NCI-H345 (cell line): ENCODE measurements at regions not wholly inside any gene's neighbourhood (a gene's known extent, or its start where the extent isn't known, plus 50 kb on each side); places are given as distances from the start of the nearest gene placed in this dataset.

Experiments
- DNase-seq: peaks from one replicate; lab custom pipeline; 2025; lab: John Stamatoyannopoulos, UW

GRCh38 chr16:49078571-49078970 is 203.1 kb downstream of the CBLN1 start:
- DNase-seq: no peak

- DNase-seq: no peak
Measured at GRCh38 chr16:49078104-49078503, 203.5 kb downstream of the CBLN1 start.

- DNase-seq: no peak
Measured at GRCh38 chr16:49075709-49076108, 205.9 kb downstream of the CBLN1 start.

- DNase-seq: no peak
Measured at GRCh38 chr16:49068224-49068623, 213.4 kb downstream of the CBLN1 start.

- DNase-seq: no peak
Measured at GRCh38 chr16:49067776-49068175, 213.9 kb downstream of the CBLN1 start.

- no peak for DNase-seq
Measured at GRCh38 chr16:49061137-49061714, 220.4 kb downstream of the CBLN1 start.

- no peak for DNase-seq
Measured at GRCh38 chr16:49060728-49061127, 220.9 kb downstream of the CBLN1 start.

- DNase-seq: no peak
Measured at GRCh38 chr16:49058382-49058781, 223.3 kb downstream of the CBLN1 start.

- no peak for DNase-seq
Measured at GRCh38 chr16:49057936-49058335, 223.7 kb downstream of the CBLN1 start.

- DNase-seq: no peak
Measured at GRCh38 chr16:49057391-49057790, 224.2 kb downstream of the CBLN1 start.

GRCh38 chr16:49056546-49056945 is 225.1 kb downstream of the CBLN1 start:
- no peak for DNase-seq

GRCh38 chr16:49055824-49056545 is 225.7 kb downstream of the CBLN1 start:
- DNase-seq: no peak

- no peak for DNase-seq
Measured at GRCh38 chr16:49055291-49055690, 226.3 kb downstream of the CBLN1 start.

- no peak for DNase-seq
Measured at GRCh38 chr16:49054606-49055005, 227.0 kb downstream of the CBLN1 start.

GRCh38 chr16:49052846-49053245 is 228.8 kb downstream of the CBLN1 start:
- DNase-seq: no peak

GRCh38 chr16:49051576-49051975 is 230.1 kb downstream of the CBLN1 start:
- no peak for DNase-seq

- no peak for DNase-seq
Measured at GRCh38 chr16:49050607-49051006, 231.0 kb downstream of the CBLN1 start.

GRCh38 chr16:49049644-49050043 is 232.0 kb downstream of the CBLN1 start:
- DNase-seq: no peak

GRCh38 chr16:49049191-49049590 is 232.4 kb downstream of the CBLN1 start:
- DNase-seq: no peak

- DNase-seq: no peak
Measured at GRCh38 chr16:49048557-49048956, 233.1 kb downstream of the CBLN1 start.

- no peak for DNase-seq
Measured at GRCh38 chr16:49036126-49036525, 245.5 kb downstream of the CBLN1 start.

- no peak for DNase-seq
Measured at GRCh38 chr16:49027420-49027819, 254.2 kb downstream of the CBLN1 start.

GRCh38 chr16:49026566-49027181 is 255.0 kb downstream of the CBLN1 start:
- no peak for DNase-seq

- no peak for DNase-seq
Measured at GRCh38 chr16:49024896-49025295, 256.7 kb downstream of the CBLN1 start.
